ENCODE measurements at regions not wholly inside any gene's neighbourhood (a gene's known extent, or its start where the extent isn't known, plus 50 kb on each side); places are given as distances from the start of the nearest gene placed in this dataset.
"Not testable (repeated sequence)": the region's sequence is repeated elsewhere in the genome, so short reads cannot be mapped to it uniquely, and the experiment has no call there.

- TF ChIP-seq EZH2 (IDR thresholded peaks at IDR 0.05; ENCODE audit: borderline replicate concordance); CTCF (IDR thresholded peaks at IDR 0.05; ENCODE audit: poor library complexity); EZH2phosphoT487 (IDR thresholded peaks at IDR 0.05; ENCODE audit: low read depth, severe bottlenecking, unreplicated experiment): not testable (repeated sequence)
These were observed 1029.6 kb downstream of the TLE1 start for GRCh38 chr9:80659751-80660150.

Data from hepatocyte (in vitro differentiated cells).